Hindlimb muscle (tissue), 1 donor: ENCODE measurements at regions not wholly inside any gene's neighbourhood (a gene's known extent, or its start where the extent isn't known, plus 50 kb on each side); places are given as distances from the start of the nearest gene placed in this dataset.
A peak's percentile ranks its signal among the peaks of the same experiment; 100 is the strongest.
"Not testable (repeated sequence)": the region's sequence is repeated elsewhere in the genome, so short reads cannot be mapped to it uniquely, and the experiment has no call there.

Experiments used
- DNase-seq: peaks from one replicate; pipeline ENCODE4 v3.0.0-alpha.2; 2013

GRCh38 chr7:119640326-119640725, 632.6 kb upstream of the KCND2 start:
- DNase-seq = no peak

DNA sequence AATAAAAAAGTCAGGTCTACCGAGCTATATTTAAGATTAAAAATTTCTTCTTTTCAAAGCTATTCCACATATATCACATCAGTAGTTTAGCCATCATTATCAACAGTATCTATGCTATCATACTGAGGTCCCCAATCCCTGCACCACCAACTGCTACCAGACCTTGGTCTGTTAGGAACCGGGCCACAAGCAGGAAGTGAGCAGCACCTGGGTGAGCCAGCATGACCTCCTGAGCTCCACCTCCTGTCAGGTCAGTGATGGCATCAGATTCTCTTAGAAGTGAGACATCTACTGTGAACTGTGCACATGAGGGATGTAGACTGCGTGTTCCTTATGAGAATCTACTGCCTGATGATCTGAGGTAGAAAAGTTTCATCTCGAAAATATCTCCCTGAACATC, 632.1 kb upstream of the KCND2 start:
- DNase-seq = no peak

GRCh38 chr7:119643558-119643957, 629.4 kb upstream of the KCND2 start:
- no peak for DNase-seq

GRCh38 chr7:119647286-119647685, 625.7 kb upstream of the KCND2 start:
- no peak for DNase-seq

DNA sequence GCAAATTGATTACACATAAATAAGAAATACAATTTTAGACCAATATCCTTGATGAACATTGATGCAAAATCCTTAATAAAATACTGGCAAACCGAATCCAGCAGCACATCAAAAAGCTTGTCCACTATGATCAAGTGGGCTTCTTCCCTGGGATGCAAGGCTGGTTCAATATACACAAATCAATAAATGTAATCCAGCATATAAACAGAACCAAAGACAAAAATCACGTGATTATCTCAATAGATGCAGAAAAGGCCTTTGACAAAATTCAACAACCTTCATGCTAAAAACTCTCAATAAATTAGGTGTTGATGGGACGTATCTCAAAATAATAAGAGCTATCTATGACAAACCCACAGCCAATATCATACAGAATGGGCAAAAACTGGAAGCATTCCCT, 624.2 kb upstream of the KCND2 start:
- DNase-seq = not testable (repeated sequence)

DNA sequence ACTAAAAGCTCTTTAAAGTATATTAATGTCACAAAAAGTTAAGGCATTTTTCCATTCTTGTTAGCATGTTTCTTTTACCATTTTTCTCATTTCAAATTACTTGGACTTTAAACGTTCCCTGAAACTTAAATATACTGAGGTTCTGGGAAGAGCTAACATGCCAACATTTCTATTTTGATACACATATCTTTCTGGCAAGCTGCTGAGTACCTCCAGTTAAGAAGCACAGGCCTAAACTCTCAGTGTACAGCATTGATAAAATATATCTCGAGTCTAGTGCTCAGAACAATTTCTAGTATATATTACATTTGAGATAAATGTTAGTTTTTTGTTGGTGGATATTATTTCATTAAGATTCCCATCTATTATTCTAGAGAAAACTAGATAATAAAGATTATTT, 612.9 kb upstream of the KCND2 start:
- DNase-seq = no peak

GRCh38 chr7:119664601-119665000, 608.4 kb upstream of the KCND2 start:
- no peak for DNase-seq

DNA sequence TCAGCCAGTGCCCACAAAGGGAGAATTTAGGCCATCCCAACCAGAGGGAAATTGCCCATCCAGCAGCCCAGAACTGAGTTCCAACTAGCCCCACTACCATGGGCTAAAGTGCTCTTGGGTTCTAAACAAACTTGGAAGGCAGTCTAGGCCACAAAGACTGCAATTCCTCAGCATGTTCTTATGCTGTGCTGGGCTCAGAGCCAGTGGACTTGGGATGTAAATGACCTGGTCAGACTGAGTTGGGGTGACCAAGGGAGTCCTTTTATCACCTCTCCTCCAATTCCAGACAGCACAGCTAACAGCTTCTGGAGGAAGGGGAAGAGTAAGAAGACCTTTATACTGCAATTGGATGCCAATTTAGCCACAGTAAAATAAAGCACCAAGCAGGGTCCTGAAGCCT, 607.2 kb upstream of the KCND2 start:
- DNase-seq = no peak

DNA sequence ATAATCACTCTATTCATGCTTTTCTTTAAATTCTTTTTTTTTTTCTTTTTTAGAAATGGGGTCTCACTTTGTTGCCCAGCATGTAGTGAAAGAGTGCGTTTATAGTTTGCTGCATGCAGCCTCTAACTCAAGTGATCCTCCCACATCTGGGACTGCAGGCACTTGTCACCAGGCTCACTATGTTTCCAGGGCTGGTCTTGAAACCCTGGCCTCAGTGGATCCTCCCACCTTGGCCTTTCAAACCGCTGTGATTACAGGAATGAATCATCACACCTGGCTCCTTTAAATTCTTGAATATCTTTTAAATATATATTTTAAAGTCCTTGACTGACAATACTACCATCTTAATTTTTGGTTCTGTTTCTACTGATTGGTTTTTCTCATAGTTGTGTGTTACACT, 591.6 kb upstream of the KCND2 start:
- no peak for DNase-seq

DNA sequence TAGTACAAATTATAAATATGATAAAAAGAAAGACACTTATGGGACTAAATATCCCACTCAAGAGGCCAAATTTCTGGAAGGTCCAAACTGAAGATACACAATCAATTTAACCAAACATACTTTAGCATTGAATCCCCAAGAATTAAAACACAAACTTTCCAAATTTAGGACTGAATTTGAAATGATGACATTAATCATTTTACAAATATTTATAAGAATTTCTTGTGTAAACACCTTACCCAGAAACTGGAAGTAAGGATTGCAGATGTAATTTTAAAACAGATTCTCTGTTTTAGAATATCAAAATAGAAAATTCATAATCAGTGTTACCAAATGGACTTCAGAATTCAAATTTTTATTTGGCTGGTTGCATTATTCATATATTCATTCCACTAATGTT, 588.2 kb upstream of the KCND2 start:
- no peak for DNase-seq

DNA sequence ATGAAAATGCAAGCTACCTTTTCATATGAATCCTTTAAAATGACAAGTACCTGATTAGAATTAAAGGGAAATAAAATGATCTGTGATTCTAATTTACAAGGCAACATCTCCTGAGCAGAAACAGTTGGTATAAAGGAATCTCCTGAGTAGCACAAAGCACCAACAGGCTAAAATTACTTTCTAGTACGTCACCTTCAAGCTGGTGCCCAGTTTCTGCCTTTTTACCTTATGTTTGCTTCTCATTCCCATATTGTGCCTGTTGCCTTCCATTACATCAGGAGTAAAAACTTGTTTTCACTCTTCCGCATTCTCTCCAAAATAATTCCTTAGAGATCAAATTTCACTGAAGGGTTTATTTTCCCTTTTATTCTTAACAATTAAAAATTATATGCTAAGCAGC, 587.1 kb upstream of the KCND2 start:
- no peak for DNase-seq

DNA sequence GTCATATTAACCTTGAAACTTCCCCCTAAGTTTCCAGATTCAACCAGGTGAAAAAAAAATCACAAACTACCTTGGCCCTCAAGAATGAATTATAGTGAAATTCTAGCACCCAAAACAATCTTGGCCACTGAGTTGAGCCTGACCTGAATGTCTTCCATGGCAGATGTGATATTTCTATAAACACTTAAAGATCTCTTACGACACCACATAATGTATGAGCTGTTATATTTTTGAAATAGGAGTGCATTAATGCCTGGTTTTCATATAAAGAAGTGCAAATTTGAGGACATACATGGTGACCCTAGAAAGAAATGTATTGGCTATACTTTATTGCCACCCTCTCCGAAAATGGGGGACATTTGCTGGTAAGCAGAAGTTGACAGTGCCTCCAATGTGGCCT, 584.1 kb upstream of the KCND2 start:
- DNase-seq = no peak

DNA sequence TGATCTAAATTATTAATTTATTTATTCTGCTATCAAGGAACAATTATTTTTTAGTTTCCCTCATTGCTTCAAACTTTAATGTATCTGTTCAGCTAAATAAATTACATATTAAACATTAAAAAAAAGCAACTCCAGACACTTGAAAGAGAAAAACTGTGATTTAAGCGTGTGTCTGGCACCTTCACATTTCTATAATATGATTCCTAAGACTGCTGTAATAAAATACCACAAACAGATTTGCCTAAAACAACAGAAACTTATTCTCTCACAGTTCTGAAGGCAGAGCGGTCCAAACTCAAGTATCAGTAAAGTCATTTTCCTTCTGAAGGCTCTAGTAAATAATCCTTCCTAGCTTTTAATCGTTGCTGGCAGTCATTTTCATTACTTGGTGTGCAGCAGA, 580.4 kb upstream of the KCND2 start:
- DNase-seq = no peak

DNA sequence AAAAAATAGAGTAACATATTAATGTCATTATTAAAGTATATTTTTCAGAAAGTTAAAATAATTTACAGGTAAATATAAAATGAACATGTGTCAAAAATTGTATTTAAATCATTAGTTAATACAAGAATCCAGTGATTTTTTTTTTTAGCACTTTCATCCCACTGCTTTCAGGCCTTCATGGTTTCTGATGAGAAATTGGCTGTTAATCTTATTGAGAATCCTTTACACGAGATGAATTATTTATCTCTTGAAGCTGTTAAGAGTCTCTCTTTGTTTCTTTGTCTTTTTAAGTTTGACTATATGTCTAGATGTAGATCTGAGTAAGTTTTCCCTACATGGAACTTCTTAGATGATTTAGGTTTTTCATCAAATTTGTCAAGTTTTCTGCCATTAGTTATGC, 578.5 kb upstream of the KCND2 start:
- DNase-seq = no peak

GRCh38 chr7:119696336-119696735, 576.6 kb upstream of the KCND2 start:
- no peak for DNase-seq

DNA sequence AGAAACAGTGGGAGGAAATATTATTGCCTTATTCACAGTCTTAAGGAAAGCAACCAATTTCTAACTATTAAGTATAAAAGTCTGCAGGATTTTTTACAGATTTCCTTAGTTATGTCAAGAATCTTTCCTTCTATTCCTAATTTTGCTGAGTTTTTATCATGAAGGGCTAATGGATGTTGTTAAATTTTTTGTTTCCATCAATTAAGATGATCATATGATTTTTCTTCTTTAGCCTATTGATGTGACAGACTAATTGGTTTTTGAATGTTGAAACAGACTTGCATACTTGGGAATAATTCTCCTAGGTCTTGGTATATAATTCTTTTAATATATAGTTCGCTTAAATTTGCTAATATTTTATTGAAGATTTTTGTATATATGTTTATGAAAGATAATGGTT, 569.1 kb upstream of the KCND2 start:
- DNase-seq = no peak

- no peak for DNase-seq
Observed at GRCh38 chr7:119706608-119707007, 566.4 kb upstream of the KCND2 start.

GRCh38 chr7:119708891-119709290, 564.1 kb upstream of the KCND2 start:
- no peak for DNase-seq

- DNase-seq = no peak
Observed at GRCh38 chr7:119711104-119711503, 561.9 kb upstream of the KCND2 start.

DNA sequence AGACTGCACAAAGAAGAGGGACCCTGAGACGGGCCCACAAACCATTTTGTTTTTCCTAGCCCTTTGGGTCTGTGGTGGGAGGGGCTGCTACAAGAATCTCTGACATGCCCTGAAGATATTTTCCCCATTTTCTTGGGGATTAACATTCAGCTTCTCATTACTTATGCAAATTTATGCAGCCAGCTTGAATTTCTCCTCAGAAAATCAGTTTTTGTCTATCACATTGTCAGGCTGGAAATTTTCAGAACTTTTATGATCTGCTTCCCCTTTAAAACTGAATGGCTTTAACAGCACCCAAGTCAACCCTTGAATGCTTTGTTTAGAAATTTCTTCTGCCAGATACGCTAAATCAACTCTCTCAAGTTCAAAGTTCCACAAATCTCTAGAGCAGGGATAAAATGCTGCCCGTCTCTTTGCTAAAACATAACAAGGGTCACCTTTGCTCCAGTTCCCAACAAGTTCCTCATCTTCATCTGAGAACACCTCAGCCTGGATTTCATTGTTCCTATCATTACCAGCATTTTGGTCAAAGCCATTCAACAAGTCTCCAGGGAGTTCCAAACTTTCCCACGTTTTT, 560.0 kb upstream of the KCND2 start:
- no peak for DNase-seq

- no peak for DNase-seq
Observed at GRCh38 chr7:119713606-119714005, 559.4 kb upstream of the KCND2 start.

DNA sequence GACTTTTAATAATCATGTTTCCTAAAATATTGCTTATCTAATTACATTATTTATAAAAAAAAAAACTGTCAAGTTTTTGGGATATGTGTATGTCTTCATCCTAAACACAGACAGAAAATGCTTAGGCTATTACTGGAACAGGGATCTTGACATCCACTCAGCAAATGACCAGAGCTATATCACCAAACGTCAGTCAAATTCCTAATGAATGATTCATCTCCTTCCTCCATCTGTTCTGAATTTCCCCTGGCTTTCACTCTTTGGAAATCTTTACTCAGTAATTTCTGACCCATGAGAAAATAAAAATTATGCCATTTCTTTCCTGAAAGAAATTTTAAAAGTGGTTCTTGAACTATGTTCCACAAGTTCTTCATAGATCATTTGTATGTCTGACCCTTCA, 552.4 kb upstream of the KCND2 start:
- peak; percentile 11 for DNase-seq

DNA sequence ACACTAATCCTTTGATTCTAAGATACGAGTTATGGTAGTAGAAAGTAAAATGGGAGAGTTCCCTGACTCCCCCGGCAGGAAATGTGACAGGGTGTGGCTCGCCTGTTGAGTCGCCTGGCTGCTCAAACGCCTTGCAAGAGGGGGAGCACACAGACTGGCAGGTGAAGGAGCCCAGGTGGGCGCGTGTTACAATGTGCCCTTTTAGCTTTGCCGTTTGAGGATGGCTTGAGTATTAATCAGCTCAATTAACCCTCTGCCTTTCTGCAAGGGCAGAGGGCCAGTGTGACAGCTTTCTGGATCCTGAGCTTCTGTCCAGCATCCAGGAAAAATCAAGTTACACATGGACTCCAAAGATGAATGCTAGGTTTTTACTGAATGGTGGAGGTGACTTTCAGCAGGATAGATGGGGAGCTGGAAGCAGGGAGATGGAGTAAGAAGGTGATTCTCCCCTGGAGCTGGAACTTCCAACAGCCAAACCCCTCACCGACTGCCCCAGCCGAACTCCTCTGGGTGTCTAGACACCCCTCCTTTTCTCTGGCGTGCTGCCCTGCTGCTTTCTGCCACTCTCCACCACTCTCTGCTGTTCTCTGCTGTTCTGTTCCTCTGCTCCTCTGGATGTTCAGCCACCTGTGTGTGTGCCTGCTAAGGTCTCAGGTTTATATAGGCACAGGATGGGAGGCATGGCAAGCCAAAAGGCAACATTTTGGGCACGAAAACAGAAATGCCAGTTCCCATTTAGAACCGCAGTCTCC, 548.8 kb upstream of the KCND2 start:
- DNase-seq = no peak

DNA sequence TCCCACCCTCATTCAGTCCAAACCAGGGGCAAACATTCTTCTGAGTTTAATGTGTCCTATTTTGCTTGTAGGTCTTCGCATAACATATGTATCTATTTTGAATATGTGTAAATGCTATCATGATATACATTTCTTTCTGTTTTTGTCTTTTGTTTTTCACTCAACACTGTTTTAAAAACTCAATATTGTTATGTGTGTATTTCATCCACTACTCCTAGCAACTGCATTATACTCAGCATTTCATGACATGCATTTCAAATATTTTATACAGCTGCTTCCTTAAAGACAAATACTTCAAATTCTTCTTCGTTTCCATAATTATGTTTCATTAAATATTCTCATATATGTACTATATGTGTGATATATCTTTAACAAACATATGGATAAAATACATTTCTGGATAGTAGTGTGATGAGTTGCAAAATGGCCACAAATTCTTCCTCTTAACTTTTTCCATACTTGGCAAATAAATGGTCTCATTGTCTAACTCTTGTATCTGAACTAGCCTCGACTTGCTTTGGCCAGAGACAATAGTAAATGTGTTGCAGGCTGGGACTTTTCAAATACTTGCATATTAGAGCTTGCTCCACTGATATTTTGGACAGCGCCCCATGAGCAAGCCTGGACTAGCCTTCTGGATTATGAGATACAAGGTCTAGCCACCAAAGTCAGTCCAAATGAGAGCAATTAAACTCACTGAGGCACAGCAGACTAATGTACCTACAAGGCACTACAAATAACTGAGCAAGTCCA, 539.7 kb upstream of the KCND2 start:
- DNase-seq = no peak
